ENCODE measurements at regions not wholly inside any gene's neighbourhood (a gene's known extent, or its start where the extent isn't known, plus 50 kb on each side); places are given as distances from the start of the nearest gene placed in this dataset.
"Not testable (repeated sequence)": the region's sequence is repeated elsewhere in the genome, so short reads cannot be mapped to it uniquely, and the experiment has no call there.

DNA sequence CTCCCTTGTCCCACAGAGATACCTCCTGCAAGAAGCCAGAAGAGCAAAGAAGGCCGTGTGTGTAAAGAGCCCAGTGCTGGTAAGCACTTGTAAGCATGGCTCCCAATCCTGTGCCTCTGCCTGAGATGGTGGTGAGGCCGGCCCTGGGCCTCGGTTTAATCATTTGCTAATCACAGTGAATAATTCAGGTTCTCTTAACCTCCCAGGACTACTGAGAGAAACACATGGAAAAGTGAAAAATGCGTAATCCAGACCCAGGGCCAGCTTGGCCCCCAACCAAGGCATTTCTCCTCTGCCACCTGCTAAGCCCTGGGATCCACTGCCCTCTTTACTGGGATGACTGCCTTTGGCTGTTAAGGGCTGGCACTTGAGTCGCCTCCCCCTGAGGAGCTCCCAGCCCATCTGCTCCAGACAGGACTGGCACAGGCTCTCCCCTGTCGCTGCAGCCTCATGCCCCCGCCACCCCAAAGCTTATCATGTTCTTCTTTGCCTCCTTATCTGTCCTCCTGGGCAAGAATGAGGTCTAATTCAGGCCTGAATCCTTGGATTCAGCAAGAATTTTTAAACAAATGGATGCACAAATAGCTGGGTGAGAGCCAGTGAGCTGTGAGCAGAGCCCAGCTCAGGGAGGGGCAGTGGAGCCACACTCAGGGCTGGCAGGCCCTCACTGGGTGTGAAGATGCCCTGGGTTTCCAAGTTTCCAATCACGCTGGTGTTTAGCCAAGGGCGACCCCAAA, 193.9 kb upstream of the HS6ST1 start:
- DNase-seq: no peak

DNA sequence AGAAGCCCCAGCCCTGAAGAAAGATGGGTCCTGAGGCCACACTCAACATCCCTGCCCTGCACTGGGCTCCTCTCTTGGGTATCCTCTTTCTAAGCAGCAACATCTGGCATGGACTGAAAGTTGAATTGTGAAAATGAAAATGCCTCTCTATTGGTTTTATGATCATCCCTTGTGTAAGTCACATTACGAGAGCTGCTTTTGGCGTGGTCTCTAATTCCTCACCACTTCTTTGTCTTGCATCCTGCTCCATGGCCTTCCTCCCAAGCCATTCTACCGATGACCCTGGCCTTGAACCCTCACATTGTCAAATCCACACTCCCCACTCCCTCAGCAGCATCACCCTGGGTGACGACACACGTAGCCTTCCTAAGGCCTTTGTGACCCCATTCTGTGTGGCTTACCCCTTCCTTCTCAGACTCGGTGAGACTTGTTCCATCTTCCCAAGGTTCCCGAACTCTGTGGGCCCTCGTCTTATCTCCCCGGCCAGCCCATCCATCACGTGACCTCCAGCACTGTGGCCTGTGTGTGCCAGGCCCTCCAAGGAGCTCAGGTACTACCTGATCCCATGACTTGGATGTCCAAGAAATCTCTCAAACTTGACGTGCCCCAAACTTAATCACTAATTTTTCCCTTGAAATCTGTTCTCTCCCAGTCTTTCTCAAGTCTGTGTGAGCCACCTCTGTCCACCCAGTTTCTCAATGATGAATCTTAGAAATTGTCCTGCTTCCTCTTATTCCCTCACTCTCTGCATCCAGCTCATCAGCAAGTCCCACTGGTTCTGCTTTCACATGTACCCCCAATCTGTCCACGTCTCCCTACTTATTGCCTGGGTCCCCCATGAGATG, 194.7 kb upstream of the HS6ST1 start:
- DNase-seq: no peak

DNA sequence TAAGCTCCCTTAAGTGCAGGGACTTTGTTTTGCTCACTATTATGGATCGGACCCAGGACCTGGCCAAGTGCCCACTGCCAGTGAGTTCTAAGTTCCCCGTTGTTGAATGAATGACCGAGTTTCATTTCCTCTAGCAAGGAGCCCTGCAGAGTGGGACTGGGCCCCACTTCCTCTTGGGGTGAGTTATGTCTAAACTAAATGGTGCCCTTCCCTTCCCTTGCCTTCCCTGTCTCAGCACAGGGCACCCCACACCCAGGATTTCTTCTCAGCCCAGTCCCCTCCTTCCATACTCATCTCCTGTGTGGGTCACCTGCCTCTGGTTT, 195.3 kb upstream of the HS6ST1 start:
- DNase-seq: no peak

DNA sequence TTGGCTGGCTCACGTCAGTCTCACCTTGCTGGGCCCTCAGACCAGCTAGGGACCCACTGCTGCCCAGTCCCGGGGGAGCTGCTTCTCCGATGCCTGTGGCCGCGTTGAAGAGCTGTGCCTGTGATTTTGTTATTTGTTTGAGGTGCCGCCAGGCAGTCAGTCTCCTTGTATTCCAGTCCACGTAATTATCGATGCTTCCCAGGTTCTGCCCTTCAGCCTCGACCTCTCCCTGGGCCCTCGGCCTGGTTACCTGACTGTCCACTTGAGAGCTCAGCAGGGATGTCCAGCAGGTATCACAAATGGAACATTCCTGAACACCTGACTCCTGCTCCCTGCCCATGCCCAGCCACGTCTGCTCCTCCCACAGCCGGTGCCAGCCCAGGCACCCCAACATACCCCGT, 195.9 kb upstream of the HS6ST1 start:
- no peak for DNase-seq

DNA sequence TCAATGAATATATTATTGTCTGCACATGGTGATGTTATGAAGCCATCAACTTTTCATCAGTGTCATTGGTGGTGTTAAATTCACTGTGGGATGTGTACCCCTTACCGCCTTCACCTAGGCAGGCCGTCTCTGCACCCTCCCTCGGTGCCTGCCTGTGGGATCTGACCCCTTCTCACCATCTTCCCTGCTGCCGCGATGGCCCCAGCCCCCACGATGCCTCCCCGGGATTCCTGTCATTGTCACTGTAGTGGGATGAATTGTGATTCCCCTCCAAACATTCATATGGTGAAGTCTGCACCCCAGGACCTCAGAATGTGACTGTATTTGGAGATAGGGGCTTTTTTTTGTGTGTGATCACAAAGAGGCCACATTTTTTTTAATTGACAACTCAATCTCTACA, 198.3 kb upstream of the HS6ST1 start:
- DNase-seq: no peak

DNA sequence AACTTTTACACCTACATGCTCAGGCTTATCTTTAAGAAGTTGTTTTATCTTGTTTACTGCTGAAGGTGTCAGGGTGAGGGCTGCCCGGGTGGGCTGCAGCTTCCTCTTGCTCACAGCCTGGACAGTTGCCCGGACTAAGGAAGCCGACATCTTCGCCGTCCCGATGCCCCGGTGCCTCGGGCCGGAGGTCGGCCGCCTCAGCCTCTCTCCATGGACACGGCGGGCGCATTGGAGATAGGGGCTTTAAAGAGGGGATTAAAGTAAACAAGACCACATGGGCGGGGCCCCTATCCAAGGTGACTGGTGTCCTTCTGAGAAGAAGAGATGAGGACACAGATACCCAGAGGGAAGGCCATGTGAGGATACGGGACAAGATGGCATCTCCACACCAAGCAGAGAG, 200.4 kb upstream of the HS6ST1 start:
- DNase-seq: not testable (repeated sequence)

DNA sequence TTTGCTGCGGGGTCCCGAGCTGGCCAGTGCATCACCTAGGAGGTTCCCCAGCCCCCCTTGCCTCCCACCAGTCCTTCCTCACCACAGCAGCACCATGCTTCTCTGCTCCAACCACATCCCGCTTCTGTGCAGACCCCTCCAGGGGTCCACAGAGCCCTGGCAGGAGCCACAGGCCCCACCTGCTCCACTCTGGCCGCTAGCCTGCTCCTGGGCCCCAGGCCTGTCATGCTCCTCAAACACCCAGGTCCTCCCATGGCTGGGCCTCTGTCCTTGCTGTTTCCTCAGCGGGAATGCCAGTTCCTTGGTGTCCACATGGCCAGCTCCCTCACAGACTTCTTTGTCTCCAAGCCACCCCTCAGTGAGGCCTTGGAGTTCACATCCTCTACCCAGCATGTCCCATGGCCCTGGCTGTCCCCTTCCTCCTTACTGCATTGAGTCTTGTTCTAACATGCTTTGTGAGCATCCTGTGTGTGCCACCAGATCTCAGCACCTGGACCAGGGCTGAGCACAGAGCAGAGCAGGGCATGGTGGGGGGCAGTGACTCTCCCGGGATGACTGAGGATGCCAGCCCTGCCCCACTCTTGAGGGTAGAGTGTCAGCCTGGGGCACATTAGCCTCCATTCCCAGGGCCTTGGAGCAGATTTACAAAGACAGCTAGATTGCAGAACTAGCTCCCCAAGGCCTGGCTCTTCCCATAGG, 201.0 kb upstream of the HS6ST1 start:
- no peak for DNase-seq

DNA sequence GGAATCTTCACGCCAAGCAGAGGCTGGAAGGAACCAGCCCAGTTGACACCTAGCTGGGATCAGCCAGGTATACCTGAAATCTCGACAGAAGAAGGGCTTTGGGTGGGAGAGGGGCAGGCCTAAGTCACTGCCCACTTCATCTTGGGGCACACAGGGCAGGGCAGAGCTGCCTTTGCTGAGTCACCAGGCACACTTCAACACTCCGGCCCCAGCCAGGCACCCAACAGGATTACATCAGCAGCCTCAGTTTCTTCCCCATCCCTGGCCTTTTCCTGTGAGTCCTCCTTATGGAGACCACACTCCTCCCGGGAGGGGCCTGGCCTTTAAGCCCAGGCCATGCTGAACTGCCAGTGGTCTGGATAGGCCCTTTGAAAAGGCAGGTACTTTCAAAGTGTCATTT, 201.7 kb upstream of the HS6ST1 start:
- DNase-seq: no peak

DNA sequence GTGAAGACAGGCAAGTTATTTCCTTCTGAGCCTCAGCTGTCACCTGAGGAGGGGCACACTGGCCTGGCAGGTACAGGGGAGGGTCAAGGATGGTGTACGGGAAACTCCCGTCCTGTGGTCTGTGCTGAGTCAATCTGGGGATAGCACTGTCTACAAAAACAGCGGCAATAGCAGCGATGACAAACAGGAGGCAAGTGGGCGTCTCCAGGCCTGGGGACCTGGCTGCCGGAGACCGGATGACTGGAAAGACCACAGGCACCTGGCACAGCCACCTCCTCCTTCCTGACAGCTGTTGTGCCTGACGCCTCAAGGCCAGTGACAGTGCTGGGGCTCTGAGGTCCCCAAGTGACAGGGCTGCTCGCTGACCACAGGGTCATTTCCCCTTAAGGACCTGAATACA, 202.1 kb upstream of the HS6ST1 start:
- DNase-seq: no peak

DNA sequence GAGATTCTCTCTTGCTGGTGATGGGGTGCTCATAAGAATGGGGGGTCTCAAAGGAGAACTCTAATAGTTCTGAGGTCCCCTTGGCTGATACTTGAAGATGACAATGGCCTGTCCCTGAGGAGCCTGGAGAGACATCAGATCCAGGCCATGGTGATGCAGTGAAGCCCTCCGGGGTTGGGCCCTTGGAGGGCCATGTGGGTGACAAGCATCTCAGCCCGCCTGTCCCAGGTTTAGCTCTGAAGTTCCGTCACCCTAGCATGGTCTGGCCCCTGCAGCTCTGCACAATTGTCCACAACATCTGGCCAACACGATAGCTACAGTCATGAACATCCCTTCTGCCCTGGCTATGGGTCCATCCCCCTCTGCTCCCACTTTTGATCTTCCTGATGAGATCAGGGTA, 202.8 kb upstream of the HS6ST1 start:
- no peak for DNase-seq

DNA sequence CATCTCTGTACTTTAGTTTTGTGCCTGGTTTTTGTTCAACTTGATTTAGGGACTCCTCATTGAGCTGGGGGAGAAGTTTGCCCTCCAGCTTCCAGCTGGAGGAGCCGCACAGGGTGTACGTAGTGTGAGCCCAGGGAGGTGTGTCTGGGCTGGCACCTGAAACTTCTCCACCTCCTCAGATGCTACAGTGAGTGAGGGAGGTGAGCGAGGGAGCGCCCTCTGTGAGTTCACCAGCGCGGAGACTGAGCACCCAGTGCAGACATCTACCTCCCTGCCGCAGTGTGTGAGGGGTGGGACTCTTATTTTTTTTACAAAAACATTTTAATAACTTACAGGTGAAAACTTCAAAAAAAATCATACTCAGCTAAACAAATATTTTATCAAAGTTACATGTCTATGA, 204.2 kb upstream of the HS6ST1 start:
- no peak for DNase-seq

DNA sequence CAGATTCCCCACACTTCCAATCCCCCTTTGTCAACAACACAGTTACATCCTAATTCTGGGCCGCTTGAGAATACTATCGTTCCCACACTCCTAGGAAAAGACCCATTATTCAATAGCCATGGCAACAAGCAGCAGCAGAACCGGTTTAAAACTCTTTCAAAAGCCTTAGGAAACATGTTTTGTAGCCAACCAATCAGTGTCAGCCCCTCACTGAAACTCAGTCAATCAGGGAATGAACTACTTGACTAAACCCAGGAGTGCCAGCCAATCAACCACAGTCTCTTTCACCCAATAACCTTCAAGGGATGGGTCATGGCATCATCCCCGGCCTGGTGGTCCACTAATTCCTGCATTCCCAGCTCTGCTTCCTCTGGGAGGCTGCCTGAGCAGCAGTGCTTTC, 204.8 kb upstream of the HS6ST1 start:
- no peak for DNase-seq

DNA sequence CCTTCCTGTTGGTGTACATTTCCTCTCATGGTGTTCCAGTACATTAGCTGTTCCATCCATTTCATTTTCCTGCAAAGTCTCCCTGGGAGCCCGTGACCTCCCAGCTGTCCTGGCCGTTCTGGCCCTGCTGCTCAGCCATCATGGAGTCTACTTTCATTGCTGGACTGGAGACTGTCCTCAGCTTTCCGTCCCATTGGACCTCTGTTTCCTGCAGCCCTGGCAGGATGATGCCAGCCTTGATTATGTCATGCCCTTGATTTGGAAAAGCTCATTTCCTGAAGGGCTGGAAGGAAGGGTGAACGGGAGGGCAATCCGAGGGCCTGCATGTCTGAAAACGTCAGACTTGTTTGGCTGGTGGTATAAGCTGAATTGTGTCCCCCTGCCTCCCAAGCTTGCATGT, 205.5 kb upstream of the HS6ST1 start:
- no peak for DNase-seq

DNA sequence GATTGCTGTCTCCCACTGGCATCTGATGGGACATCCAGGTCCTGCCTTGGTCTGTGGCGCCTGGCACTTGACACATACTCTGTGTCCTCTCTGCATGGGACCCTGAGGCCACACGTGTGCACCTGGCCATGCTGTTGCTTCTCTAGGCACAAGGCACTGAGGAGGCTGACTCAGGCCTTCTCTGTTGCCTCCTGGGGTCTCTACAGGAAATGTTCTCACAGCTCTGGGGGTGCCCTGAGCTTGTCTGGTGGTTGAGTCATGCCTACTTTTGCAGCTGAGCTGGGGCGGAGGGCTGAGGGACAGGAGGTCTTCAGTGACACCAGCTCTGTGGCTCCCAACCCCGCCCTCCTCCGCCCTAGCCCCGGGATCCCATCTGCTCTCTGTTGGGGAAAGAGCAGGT, 207.0 kb upstream of the HS6ST1 start:
- DNase-seq: no peak

DNA sequence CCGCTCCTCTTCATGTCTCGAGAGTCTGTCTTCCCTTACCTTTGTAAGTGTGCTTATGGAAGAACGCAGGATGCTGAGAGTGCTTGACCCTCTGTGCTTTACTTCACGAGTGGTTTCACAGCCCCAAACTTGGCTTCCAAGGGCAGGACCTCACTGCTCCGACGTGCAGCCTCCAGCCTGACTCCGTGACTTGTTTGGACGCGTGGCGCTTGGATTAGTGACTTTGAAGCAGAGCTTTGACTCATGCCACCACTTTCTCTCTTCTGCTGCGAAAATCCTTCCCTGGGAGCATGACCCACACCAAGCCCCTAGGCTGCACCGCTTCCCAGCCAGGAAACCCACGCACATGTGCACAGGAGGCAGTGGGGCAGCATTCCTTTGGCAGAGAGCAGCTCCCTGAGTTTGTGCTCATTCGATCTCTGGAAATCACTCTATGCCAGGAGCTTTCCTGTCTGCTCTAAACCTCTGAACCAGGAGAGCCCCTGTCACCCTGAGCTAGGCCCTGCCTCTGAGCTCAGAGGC, 207.8 kb upstream of the HS6ST1 start:
- DNase-seq: no peak

DNA sequence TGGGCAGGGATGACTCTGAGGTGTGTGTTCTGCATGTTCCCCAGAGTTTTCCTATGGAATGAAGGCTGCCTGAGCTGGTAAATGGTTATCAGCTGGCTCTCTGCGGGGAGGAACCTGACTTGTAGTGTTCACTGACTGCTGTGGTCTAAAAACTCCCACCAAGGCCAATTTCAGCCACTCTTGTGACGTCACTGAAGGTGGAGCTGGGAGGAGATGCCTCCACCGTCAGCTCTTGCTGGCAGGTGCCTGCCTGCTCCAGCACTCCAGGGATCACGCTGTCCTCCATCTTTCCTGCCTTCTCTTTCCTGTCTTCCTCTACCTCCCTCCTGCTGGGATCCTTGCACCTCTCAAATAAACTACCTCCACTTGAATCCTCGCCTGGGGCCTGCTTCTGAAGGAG, 209.5 kb upstream of the HS6ST1 start:
- DNase-seq: no peak

DNA sequence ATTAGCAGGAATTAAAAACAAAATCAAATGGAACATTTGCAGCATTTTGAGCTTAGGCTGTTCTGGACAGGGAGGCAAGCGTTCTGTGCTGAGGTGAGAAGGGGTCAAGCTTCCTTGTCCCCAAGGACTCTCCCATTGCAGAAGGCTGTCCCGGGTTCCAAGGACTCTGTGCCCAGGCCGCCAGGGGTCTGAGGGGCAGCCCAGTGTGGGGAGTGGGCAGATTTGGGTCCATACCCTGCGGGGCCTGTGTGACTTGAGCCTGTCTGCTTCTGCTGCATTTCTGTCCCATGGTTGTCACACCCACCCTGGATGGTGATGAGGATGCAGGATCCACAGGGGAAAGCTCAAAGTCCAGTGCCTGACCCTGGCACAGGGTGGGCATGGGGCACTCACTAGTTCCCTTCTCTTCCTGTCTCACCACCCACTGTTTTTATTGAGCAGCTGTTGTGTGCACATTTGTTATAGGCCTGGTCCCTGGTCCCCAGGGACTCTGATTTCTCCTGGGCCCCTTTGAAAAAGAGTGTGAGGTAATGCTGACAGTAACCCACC, 211.4 kb upstream of the HS6ST1 start:
- no peak for DNase-seq

DNA sequence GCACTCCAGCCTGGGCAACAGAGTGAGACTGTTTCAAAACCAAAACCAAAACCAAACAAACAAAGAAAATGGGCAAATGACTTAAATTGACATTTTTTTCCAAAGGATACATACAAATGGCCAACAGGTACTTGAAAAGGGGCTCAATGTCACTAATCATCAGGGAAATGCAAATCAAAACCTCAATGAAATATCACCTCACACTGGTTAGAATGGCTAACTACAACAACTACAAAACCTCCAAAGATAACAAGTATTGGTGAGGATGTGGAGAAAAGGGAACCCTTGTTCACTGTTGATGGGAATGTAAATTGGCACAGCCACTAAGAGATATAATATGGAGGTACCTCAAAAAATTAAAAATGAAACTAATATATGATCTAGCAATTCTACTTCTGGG, 213.2 kb upstream of the HS6ST1 start:
- DNase-seq: no peak

DNA sequence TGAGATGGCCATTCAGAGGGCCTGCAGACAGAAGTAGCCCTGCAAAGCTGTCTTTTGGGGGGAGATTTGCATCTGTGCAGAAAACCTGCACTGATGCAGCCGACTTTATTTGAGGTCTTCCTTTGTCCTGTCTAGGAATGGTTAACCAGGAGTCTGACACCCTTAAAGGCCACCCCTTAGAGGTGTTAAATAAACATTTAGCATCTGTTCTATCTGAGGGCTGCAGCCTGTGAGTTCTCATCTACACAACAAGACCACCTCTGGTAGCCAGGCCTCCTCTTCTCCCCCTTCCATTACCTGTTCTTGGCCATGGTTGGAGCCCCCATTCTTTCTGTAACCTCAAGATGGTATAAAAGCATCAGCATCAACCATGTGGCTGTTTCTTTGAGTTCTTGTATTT, 214.4 kb upstream of the HS6ST1 start:
- no peak for DNase-seq

DNA sequence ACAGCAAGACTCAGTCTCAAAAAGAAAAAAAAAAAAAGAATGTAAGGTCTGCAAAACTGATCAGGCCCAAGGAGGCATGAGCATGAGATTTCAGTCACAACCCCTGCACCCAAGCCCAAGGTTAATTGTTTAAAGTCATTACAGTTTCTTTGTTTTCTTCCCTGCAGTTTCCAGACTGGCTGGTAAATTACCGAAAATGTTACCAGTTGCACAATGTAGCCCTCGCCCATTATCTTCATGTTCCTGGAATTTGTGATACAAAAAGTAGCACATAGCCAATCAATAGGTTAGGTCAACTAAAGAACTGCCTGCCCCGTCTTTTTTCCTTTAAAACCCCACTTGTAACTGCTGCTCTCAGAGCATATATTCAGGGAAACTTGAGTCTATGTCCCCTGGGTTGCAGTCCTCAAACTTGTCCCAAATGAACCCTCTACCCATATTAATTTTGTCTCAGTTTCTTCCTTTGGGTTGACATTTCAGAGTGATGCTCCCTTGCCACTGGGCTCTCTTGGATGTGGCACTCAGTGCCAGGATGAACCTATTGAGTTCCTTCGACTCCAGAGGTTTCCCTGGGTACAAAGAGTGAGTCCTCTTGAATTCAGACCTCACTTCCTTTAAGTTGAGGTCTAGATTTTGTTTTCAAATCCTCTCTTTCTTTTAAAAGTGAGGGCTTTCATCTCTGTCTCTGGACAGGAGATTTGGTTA, 216.2 kb upstream of the HS6ST1 start:
- DNase-seq: no peak

DNA sequence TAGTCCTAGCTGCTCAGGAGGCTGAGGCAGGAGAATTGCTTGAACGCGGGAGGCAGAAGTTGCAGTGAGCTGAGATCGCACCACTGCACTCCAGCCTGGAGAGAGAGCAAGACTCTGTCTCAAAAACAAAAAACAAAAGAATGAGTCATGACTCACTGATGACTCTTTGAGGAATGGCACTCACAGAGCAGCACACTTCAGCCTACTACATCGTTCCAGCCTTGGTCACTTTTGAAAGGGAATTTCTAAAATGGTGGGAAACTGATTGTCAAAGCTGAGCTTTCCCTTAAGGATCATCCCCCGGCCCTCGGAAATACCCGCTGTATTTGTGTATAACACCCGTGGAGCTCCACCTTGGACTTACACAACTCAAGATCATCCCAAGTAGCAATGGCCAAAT, 217.3 kb upstream of the HS6ST1 start:
- DNase-seq: no peak

DNA sequence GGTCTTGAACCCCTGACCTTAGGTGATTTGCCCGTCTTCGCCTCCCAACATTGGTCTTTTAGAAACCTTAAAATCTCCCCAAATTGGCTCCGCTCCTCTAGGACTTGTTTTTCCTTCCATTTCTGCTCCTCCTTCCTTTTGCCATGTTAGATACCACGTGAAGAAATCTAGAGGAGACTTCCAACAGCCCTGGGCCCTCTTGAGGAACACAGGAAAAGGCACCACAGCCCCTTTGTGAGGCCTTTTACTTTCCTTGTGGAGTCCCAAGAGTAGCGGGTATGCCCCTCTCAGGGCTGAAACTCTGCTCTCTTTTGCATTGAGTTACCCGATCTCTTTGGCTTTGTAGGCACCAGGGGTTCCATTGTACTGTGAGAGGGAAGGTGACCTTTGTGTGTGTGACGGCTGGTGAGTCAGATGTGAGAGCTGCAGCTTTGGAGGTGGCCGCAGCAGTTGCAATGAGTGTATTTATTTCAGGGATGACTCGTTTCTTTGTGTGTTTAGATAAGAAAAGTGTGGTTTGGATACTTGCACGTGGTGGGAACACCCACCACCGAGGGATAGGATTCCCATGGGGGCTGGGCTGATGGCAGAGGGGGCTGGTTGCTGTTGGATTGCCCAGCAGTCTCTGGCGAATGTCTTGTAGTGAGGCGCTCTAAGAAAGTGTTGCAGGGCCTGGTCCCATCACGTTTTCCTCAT, 218.4 kb upstream of the HS6ST1 start:
- no peak for DNase-seq
